ENCODE measurements at regions not wholly inside any gene's neighbourhood (a gene's known extent, or its start where the extent isn't known, plus 50 kb on each side); places are given as distances from the start of the nearest gene placed in this dataset.

GRCh38 chr6:44537306-44538049 is 150.0 kb downstream of the CDC5L start:
- intact Hi-C loops (cut with micrococcal nuclease) = no loop called here
- Mint-ChIP-seq H3K9me3 (no peaks in the 10 kb centered on the region), H3K27ac (no peak overlapping the region), H3K4me3 (no peak overlapping the region), H3K36me3 (ENCODE audit: low read depth) (no peaks in the 10 kb centered on the region), H3K27me3 (ENCODE audit: insufficient read depth) (peaks cover 7% of the 10 kb centered on the region), H3K4me1 (ENCODE audit: low read depth) (no peaks in the 10 kb centered on the region)
- DNase-seq (ENCODE audit: low spot score) = no peak

- DNase-seq (ENCODE audit: low spot score) = no peak
- H3K36me3 Mint-ChIP-seq (ENCODE audit: low read depth) = no peaks in the 10 kb centered on the region
- no peaks in the 10 kb centered on the region for H3K4me1 Mint-ChIP-seq (ENCODE audit: low read depth)
- H3K27ac Mint-ChIP-seq = no peak overlapping the region
- peaks cover 7% of the 10 kb centered on the region for H3K27me3 Mint-ChIP-seq (ENCODE audit: insufficient read depth)
- H3K9me3 Mint-ChIP-seq = no peaks in the 10 kb centered on the region
- H3K4me3 Mint-ChIP-seq = no peak overlapping the region
- intact Hi-C loops (cut with micrococcal nuclease) = no loop called here
These were observed 150.8 kb downstream of the CDC5L start for GRCh38 chr6:44538131-44538806.

GRCh38 chr6:44538807-44539201 is 151.3 kb downstream of the CDC5L start:
- Mint-ChIP-seq H3K27me3 (ENCODE audit: insufficient read depth) (peaks cover 5% of the 10 kb centered on the region), H3K4me1 (ENCODE audit: low read depth) (no peaks in the 10 kb centered on the region), H3K4me3 (no peak overlapping the region), H3K9me3 (no peaks in the 10 kb centered on the region), H3K36me3 (ENCODE audit: low read depth) (no peaks in the 10 kb centered on the region), H3K27ac (no peak overlapping the region)
- DNase-seq (ENCODE audit: low spot score) = no peak
- intact Hi-C loops (cut with micrococcal nuclease) = no loop called here

GRCh38 chr6:44539701-44540355 is 152.3 kb downstream of the CDC5L start:
- intact Hi-C loops (cut with micrococcal nuclease) = no loop called here
- Mint-ChIP-seq H3K27ac (no peak overlapping the region), H3K36me3 (ENCODE audit: low read depth) (no peaks in the 10 kb centered on the region), H3K4me3 (no peak overlapping the region), H3K9me3 (no peaks in the 10 kb centered on the region), H3K4me1 (ENCODE audit: low read depth) (no peaks in the 10 kb centered on the region), H3K27me3 (ENCODE audit: insufficient read depth) (peaks cover 8% of the 10 kb centered on the region)
- no peak for DNase-seq (ENCODE audit: low spot score)

- intact Hi-C loops (cut with micrococcal nuclease) = no loop called here
- no peaks in the 10 kb centered on the region for H3K9me3 Mint-ChIP-seq
- H3K36me3 Mint-ChIP-seq (ENCODE audit: low read depth) = no peaks in the 10 kb centered on the region
These were observed 153.4 kb downstream of the CDC5L start for GRCh38 chr6:44540881-44541280.

GRCh38 chr6:44542401-44543116 is 155.1 kb downstream of the CDC5L start:
- Mint-ChIP-seq H3K27ac (no peak overlapping the region), H3K4me3 (no peak overlapping the region), H3K9me3 (no peaks in the 10 kb centered on the region), H3K36me3 (ENCODE audit: low read depth) (no peaks in the 10 kb centered on the region), H3K27me3 (ENCODE audit: insufficient read depth) (peaks cover 6% of the 10 kb centered on the region), H3K4me1 (ENCODE audit: low read depth) (no peaks in the 10 kb centered on the region)
- intact Hi-C loops (cut with micrococcal nuclease) = no loop called here
- DNase-seq (ENCODE audit: low spot score) = no peak

More at GRCh38 chr6:44540881-44541280, 153.4 kb downstream of the CDC5L start:
- DNase-seq (ENCODE audit: low spot score) = no peak
- Mint-ChIP-seq H3K27ac (no peak overlapping the region), H3K27me3 (ENCODE audit: insufficient read depth) (peaks cover 8% of the 10 kb centered on the region), H3K4me3 (no peak overlapping the region), H3K4me1 (ENCODE audit: low read depth) (no peaks in the 10 kb centered on the region)

GRCh38 chr6:44543664-44544063 is 156.2 kb downstream of the CDC5L start:
- H3K36me3 Mint-ChIP-seq (ENCODE audit: low read depth) = no peaks in the 10 kb centered on the region
- no peaks in the 10 kb centered on the region for H3K9me3 Mint-ChIP-seq
- no peaks in the 10 kb centered on the region for H3K4me1 Mint-ChIP-seq (ENCODE audit: low read depth)
- intact Hi-C loops (cut with micrococcal nuclease) = no loop called here
- no peak overlapping the region for H3K27ac Mint-ChIP-seq
- DNase-seq (ENCODE audit: low spot score) = no peak
- H3K4me3 Mint-ChIP-seq = no peak overlapping the region
- H3K27me3 Mint-ChIP-seq (ENCODE audit: insufficient read depth) = peaks cover 6% of the 10 kb centered on the region

GRCh38 chr6:44545224-44545623 is 157.7 kb downstream of the CDC5L start:
- no peak for DNase-seq (ENCODE audit: low spot score)
- no peak overlapping the region for H3K27ac Mint-ChIP-seq
- H3K36me3 Mint-ChIP-seq (ENCODE audit: low read depth) = no peaks in the 10 kb centered on the region
- no peaks in the 10 kb centered on the region for H3K4me1 Mint-ChIP-seq (ENCODE audit: low read depth)
- no peaks in the 10 kb centered on the region for H3K9me3 Mint-ChIP-seq
- H3K27me3 Mint-ChIP-seq (ENCODE audit: insufficient read depth) = peaks cover 6% of the 10 kb centered on the region
- H3K4me3 Mint-ChIP-seq = no peak overlapping the region
- intact Hi-C loops (cut with micrococcal nuclease) = no loop called here

GRCh38 chr6:44548319-44548718 is 160.8 kb downstream of the CDC5L start:
- Mint-ChIP-seq H3K4me3 (no peak overlapping the region), H3K27me3 (ENCODE audit: insufficient read depth) (peaks cover 6% of the 10 kb centered on the region), H3K27ac (no peak overlapping the region), H3K36me3 (ENCODE audit: low read depth) (no peaks in the 10 kb centered on the region), H3K4me1 (ENCODE audit: low read depth) (no peaks in the 10 kb centered on the region), H3K9me3 (no peaks in the 10 kb centered on the region)
- intact Hi-C loops (cut with micrococcal nuclease) = no loop called here
- no peak for DNase-seq (ENCODE audit: low spot score)

- no peaks in the 10 kb centered on the region for H3K4me1 Mint-ChIP-seq (ENCODE audit: low read depth)
- no peaks in the 10 kb centered on the region for H3K9me3 Mint-ChIP-seq
- H3K36me3 Mint-ChIP-seq (ENCODE audit: low read depth) = no peaks in the 10 kb centered on the region
- H3K27me3 Mint-ChIP-seq (ENCODE audit: insufficient read depth) = peaks cover 6% of the 10 kb centered on the region
- H3K4me3 Mint-ChIP-seq = no peak overlapping the region
- DNase-seq (ENCODE audit: low spot score) = no peak
- intact Hi-C loops (cut with micrococcal nuclease) = no loop called here
- H3K27ac Mint-ChIP-seq = no peak overlapping the region
These were observed 162.0 kb downstream of the CDC5L start for GRCh38 chr6:44549516-44549915.

GRCh38 chr6:44554194-44554593 is 166.7 kb downstream of the CDC5L start:
- intact Hi-C loops (cut with micrococcal nuclease) = no loop called here
- no peak overlapping the region for H3K4me3 Mint-ChIP-seq
- H3K27me3 Mint-ChIP-seq (ENCODE audit: insufficient read depth) = peaks cover 12% of the 10 kb centered on the region
- no peaks in the 10 kb centered on the region for H3K4me1 Mint-ChIP-seq (ENCODE audit: low read depth)
- no peak overlapping the region for H3K27ac Mint-ChIP-seq
- DNase-seq (ENCODE audit: low spot score) = no peak
- H3K36me3 Mint-ChIP-seq (ENCODE audit: low read depth) = no peaks in the 10 kb centered on the region
- H3K9me3 Mint-ChIP-seq = no peaks in the 10 kb centered on the region

GRCh38 chr6:44554861-44555260 is 167.4 kb downstream of the CDC5L start:
- H3K27ac Mint-ChIP-seq = no peak overlapping the region

GRCh38 chr6:44556046-44556445 is 168.5 kb downstream of the CDC5L start:
- H3K4me3 Mint-ChIP-seq = no peak overlapping the region
- no peak for DNase-seq (ENCODE audit: low spot score)
- H3K36me3 Mint-ChIP-seq (ENCODE audit: low read depth) = no peaks in the 10 kb centered on the region
- intact Hi-C loops (cut with micrococcal nuclease) = no loop called here
- no peak overlapping the region for H3K27ac Mint-ChIP-seq
- no peaks in the 10 kb centered on the region for H3K4me1 Mint-ChIP-seq (ENCODE audit: low read depth)
- no peaks in the 10 kb centered on the region for H3K9me3 Mint-ChIP-seq
- peaks cover 23% of the 10 kb centered on the region for H3K27me3 Mint-ChIP-seq (ENCODE audit: insufficient read depth)

More at GRCh38 chr6:44554861-44555260, 167.4 kb downstream of the CDC5L start:
- H3K9me3 Mint-ChIP-seq = no peaks in the 10 kb centered on the region
- no peak for DNase-seq (ENCODE audit: low spot score)
- intact Hi-C loops (cut with micrococcal nuclease) = no loop called here
- H3K36me3 Mint-ChIP-seq (ENCODE audit: low read depth) = no peaks in the 10 kb centered on the region
- H3K4me1 Mint-ChIP-seq (ENCODE audit: low read depth) = no peaks in the 10 kb centered on the region
- H3K4me3 Mint-ChIP-seq = no peak overlapping the region
- H3K27me3 Mint-ChIP-seq (ENCODE audit: insufficient read depth) = peaks cover 17% of the 10 kb centered on the region
